ENCODE measurements at regions not wholly inside any gene's neighbourhood (a gene's known extent, or its start where the extent isn't known, plus 50 kb on each side); places are given as distances from the start of the nearest gene placed in this dataset.

GRCh38 chr13:34277936-34278335 lies 460.0 kb downstream of the RFC3 start:
- peaks cover 4 to 12% of the 10 kb centered on the region in 2 donors for H3K9me3 Mint-ChIP-seq
- no peak overlapping the region for H3K27ac Mint-ChIP-seq
- no peaks in the 10 kb centered on the region for H3K36me3 Mint-ChIP-seq
- ATAC-seq (replicated peaks) (no peak), DNase-seq (no peak)
- H3K4me1 Mint-ChIP-seq = no peaks in the 10 kb centered on the region
- peaks cover 0 to 3% of the 10 kb centered on the region in 2 donors for H3K27me3 Mint-ChIP-seq
- no peak overlapping the region for H3K4me3 Mint-ChIP-seq

GRCh38 chr13:34278780-34279179 lies 460.8 kb downstream of the RFC3 start:
- no peaks in the 10 kb centered on the region for H3K4me1 Mint-ChIP-seq
- no peak overlapping the region for H3K4me3 Mint-ChIP-seq
- H3K36me3 Mint-ChIP-seq = no peaks in the 10 kb centered on the region
- H3K27me3 Mint-ChIP-seq = no peaks in the 10 kb centered on the region
- DNase-seq = no peak
- no peak overlapping the region for H3K27ac Mint-ChIP-seq
- no peak for ATAC-seq (replicated peaks)
- H3K9me3 Mint-ChIP-seq = peaks cover 8 to 18% of the 10 kb centered on the region in 2 donors

GRCh38 chr13:34290661-34291060 lies 472.7 kb downstream of the RFC3 start:
- H3K4me3 Mint-ChIP-seq = no peak overlapping the region
- ATAC-seq (replicated peaks) (no peak), DNase-seq (no peak)
- H3K27me3 Mint-ChIP-seq = no peaks in the 10 kb centered on the region
- H3K27ac Mint-ChIP-seq = no peak overlapping the region
- no peaks in the 10 kb centered on the region for H3K9me3 Mint-ChIP-seq
- no peaks in the 10 kb centered on the region for H3K4me1 Mint-ChIP-seq
- H3K36me3 Mint-ChIP-seq = no peaks in the 10 kb centered on the region

- no peak for DNase-seq
Observed at GRCh38 chr13:34294483-34295129, 476.7 kb downstream of the RFC3 start.

GRCh38 chr13:34300559-34300958 lies 482.6 kb downstream of the RFC3 start:
- Mint-ChIP-seq H3K27ac (no peak overlapping the region), H3K36me3 (no peaks in the 10 kb centered on the region), H3K4me1 (no peaks in the 10 kb centered on the region), H3K4me3 (no peak overlapping the region), H3K27me3 (peaks cover 0 to 8% of the 10 kb centered on the region in 2 donors), H3K9me3 (peaks cover 5 to 8% of the 10 kb centered on the region in 2 donors)
- DNase-seq = no peak
- no peak for ATAC-seq (replicated peaks)

More at GRCh38 chr13:34294483-34295129, 476.7 kb downstream of the RFC3 start:
- peaks cover 0 to 1% of the 10 kb centered on the region in 2 donors for H3K9me3 Mint-ChIP-seq
- H3K4me1 Mint-ChIP-seq = no peaks in the 10 kb centered on the region
- H3K27ac Mint-ChIP-seq = no peak overlapping the region
- no peak overlapping the region for H3K4me3 Mint-ChIP-seq
- H3K36me3 Mint-ChIP-seq = no peaks in the 10 kb centered on the region
- no peaks in the 10 kb centered on the region for H3K27me3 Mint-ChIP-seq
- ATAC-seq (replicated peaks) = no peak

GRCh38 chr13:34302596-34302995 lies 484.6 kb downstream of the RFC3 start:
- H3K4me1 Mint-ChIP-seq = no peaks in the 10 kb centered on the region
- H3K27ac Mint-ChIP-seq = no peak overlapping the region
- no peaks in the 10 kb centered on the region for H3K36me3 Mint-ChIP-seq
- DNase-seq (no peak), ATAC-seq (replicated peaks) (no peak)
- peaks cover 5 to 8% of the 10 kb centered on the region in 2 donors for H3K9me3 Mint-ChIP-seq
- no peak overlapping the region for H3K4me3 Mint-ChIP-seq
- H3K27me3 Mint-ChIP-seq = peaks cover 0 to 8% of the 10 kb centered on the region in 2 donors

- ATAC-seq (replicated peaks) = no peak
- peaks cover 5 to 8% of the 10 kb centered on the region in 2 donors for H3K9me3 Mint-ChIP-seq
- no peaks in the 10 kb centered on the region for H3K4me1 Mint-ChIP-seq
- no peaks in the 10 kb centered on the region for H3K36me3 Mint-ChIP-seq
- no peak for DNase-seq
- peaks cover 0 to 8% of the 10 kb centered on the region in 2 donors for H3K27me3 Mint-ChIP-seq
- H3K27ac Mint-ChIP-seq = no peak overlapping the region
- H3K4me3 Mint-ChIP-seq = no peak overlapping the region
Observed at GRCh38 chr13:34303346-34303745, 485.4 kb downstream of the RFC3 start.

GRCh38 chr13:34307607-34308006 lies 489.7 kb downstream of the RFC3 start:
- H3K4me3 Mint-ChIP-seq = no peak overlapping the region
- no peak overlapping the region for H3K27ac Mint-ChIP-seq
- H3K27me3 Mint-ChIP-seq = no peaks in the 10 kb centered on the region
- DNase-seq (no peak), ATAC-seq (replicated peaks) (no peak)
- H3K36me3 Mint-ChIP-seq = no peaks in the 10 kb centered on the region
- peaks cover 3 to 8% of the 10 kb centered on the region in 2 donors for H3K9me3 Mint-ChIP-seq
- no peaks in the 10 kb centered on the region for H3K4me1 Mint-ChIP-seq

- Mint-ChIP-seq H3K27me3 (no peaks in the 10 kb centered on the region), H3K4me3 (no peak overlapping the region)
Observed at GRCh38 chr13:34308725-34309124, 490.8 kb downstream of the RFC3 start.

GRCh38 chr13:34310539-34310938 lies 492.6 kb downstream of the RFC3 start:
- Mint-ChIP-seq H3K4me1 (no peaks in the 10 kb centered on the region), H3K27ac (no peak overlapping the region), H3K27me3 (no peaks in the 10 kb centered on the region), H3K9me3 (peaks cover 0 to 2% of the 10 kb centered on the region in 2 donors), H3K4me3 (no peak overlapping the region), H3K36me3 (no peaks in the 10 kb centered on the region)
- no peak for DNase-seq
- no peak for ATAC-seq (replicated peaks)

More at GRCh38 chr13:34308725-34309124, 490.8 kb downstream of the RFC3 start:
- Mint-ChIP-seq H3K36me3 (no peaks in the 10 kb centered on the region), H3K9me3 (peaks cover 3 to 8% of the 10 kb centered on the region in 2 donors), H3K4me1 (no peaks in the 10 kb centered on the region), H3K27ac (no peak overlapping the region)
- ATAC-seq (replicated peaks) (no peak), DNase-seq (no peak)

- DNase-seq (no peak), ATAC-seq (replicated peaks) (no peak)
- Mint-ChIP-seq H3K9me3 (peaks cover under 1 to 2% of the 10 kb centered on the region in 2 donors), H3K4me3 (no peak overlapping the region), H3K27me3 (no peaks in the 10 kb centered on the region), H3K36me3 (no peaks in the 10 kb centered on the region), H3K4me1 (no peaks in the 10 kb centered on the region), H3K27ac (no peak overlapping the region)
Observed at GRCh38 chr13:34311251-34311650, 493.3 kb downstream of the RFC3 start.

- Mint-ChIP-seq H3K9me3 (peaks cover 2 to 4% of the 10 kb centered on the region in 2 donors), H3K4me1 (no peaks in the 10 kb centered on the region), H3K27ac (no peak overlapping the region)
Observed at GRCh38 chr13:34312578-34312977, 494.6 kb downstream of the RFC3 start.

GRCh38 chr13:34320084-34320483 lies 502.1 kb downstream of the RFC3 start:
- no peak overlapping the region for H3K4me3 Mint-ChIP-seq
- H3K27me3 Mint-ChIP-seq = no peaks in the 10 kb centered on the region
- no peaks in the 10 kb centered on the region for H3K4me1 Mint-ChIP-seq
- ATAC-seq (replicated peaks) = no peak
- H3K36me3 Mint-ChIP-seq = no peaks in the 10 kb centered on the region
- H3K9me3 Mint-ChIP-seq = peaks cover 0 to 4% of the 10 kb centered on the region in 2 donors
- DNase-seq = no peak
- H3K27ac Mint-ChIP-seq = no peak overlapping the region

More at GRCh38 chr13:34312578-34312977, 494.6 kb downstream of the RFC3 start:
- Mint-ChIP-seq H3K36me3 (no peaks in the 10 kb centered on the region), H3K27me3 (no peaks in the 10 kb centered on the region), H3K4me3 (no peak overlapping the region)
- no peak for ATAC-seq (replicated peaks)
- no peak for DNase-seq

- H3K4me3 Mint-ChIP-seq = no peak overlapping the region
- no peak for ATAC-seq (replicated peaks)
- DNase-seq = no peak
- no peaks in the 10 kb centered on the region for H3K9me3 Mint-ChIP-seq
- H3K27me3 Mint-ChIP-seq = no peaks in the 10 kb centered on the region
- no peaks in the 10 kb centered on the region for H3K36me3 Mint-ChIP-seq
- H3K4me1 Mint-ChIP-seq = no peaks in the 10 kb centered on the region
- no peak overlapping the region for H3K27ac Mint-ChIP-seq
Observed at GRCh38 chr13:34322014-34322742, 504.2 kb downstream of the RFC3 start.

GRCh38 chr13:34322743-34323074 lies 504.8 kb downstream of the RFC3 start:
- H3K27ac Mint-ChIP-seq = no peak overlapping the region
- H3K9me3 Mint-ChIP-seq = peaks cover 0 to 2% of the 10 kb centered on the region in 2 donors
- no peak overlapping the region for H3K4me3 Mint-ChIP-seq
- no peaks in the 10 kb centered on the region for H3K36me3 Mint-ChIP-seq
- H3K27me3 Mint-ChIP-seq = no peaks in the 10 kb centered on the region
- no peaks in the 10 kb centered on the region for H3K4me1 Mint-ChIP-seq
- DNase-seq (no peak), ATAC-seq (replicated peaks) (no peak)
